Duodenal mucosa (tissue), 2 donors: ENCODE measurements at regions not wholly inside any gene's neighbourhood (a gene's known extent, or its start where the extent isn't known, plus 50 kb on each side); places are given as distances from the start of the nearest gene placed in this dataset.

Source experiments
- H3K27ac ChIP-seq: one replicate; pipeline ENCODE4 v1.7.0; 2013; ENCODE audit warnings: low read depth, low read length
- H3K27me3 ChIP-seq, 2 donors: one replicate each; pipeline ENCODE4 v1.7.0; 2013; ENCODE audit warnings: low read length in 2 of 2, control low read depth in 1 of 2; ENCODE audit not compliant: insufficient read depth in 2 of 2, control insufficient read depth in 1 of 2
- H3K36me3 ChIP-seq, 2 donors: one replicate each; pipeline ENCODE4 v1.7.0; 2013; ENCODE audit warnings: low read length in 2 of 2, control low read depth in 1 of 2; ENCODE audit not compliant: insufficient read depth in 2 of 2, control insufficient read depth in 1 of 2
- H3K4me1 ChIP-seq, 2 donors: one replicate each; pipeline ENCODE4 v1.7.0; 2013; ENCODE audit warnings: low read length in 2 of 2, control low read depth in 1 of 2; ENCODE audit not compliant: insufficient read depth in 2 of 2, control insufficient read depth in 1 of 2
- H3K4me3 ChIP-seq, 2 donors: one replicate each; pipeline ENCODE4 v1.7.0; 2013; ENCODE audit warnings: low read length in 2 of 2, low read depth in 1 of 2
- H3K9ac ChIP-seq, 2 donors: one replicate each; pipeline ENCODE4 v1.7.0; 2013; ENCODE audit warnings: low read length in 2 of 2, low read depth in 1 of 2
- H3K9me3 ChIP-seq, 2 donors: one replicate each; pipeline ENCODE4 v1.7.0; 2013; ENCODE audit warnings: low read length in 2 of 2, control low read depth in 1 of 2; ENCODE audit not compliant: control insufficient read depth in 1 of 2

GRCh38 chrX:39653691-39654090 is 444.1 kb downstream of the BCOR start:
- no peaks in the 10 kb centered on the region for H3K9me3 ChIP-seq
- no peak overlapping the region for H3K9ac ChIP-seq
- H3K27ac ChIP-seq: no peak overlapping the region
- no peaks in the 10 kb centered on the region for H3K4me1 ChIP-seq
- H3K4me3 ChIP-seq: no peak overlapping the region
- no peaks in the 10 kb centered on the region for H3K27me3 ChIP-seq
- no peaks in the 10 kb centered on the region for H3K36me3 ChIP-seq

GRCh38 chrX:39654183-39654925 is 443.4 kb downstream of the BCOR start:
- H3K4me3 ChIP-seq: no peak overlapping the region
- no peak overlapping the region for H3K9ac ChIP-seq
- no peaks in the 10 kb centered on the region for H3K4me1 ChIP-seq
- no peaks in the 10 kb centered on the region for H3K9me3 ChIP-seq
- no peak overlapping the region for H3K27ac ChIP-seq
- H3K27me3 ChIP-seq: no peaks in the 10 kb centered on the region
- no peaks in the 10 kb centered on the region for H3K36me3 ChIP-seq

GRCh38 chrX:39654952-39655351 is 442.8 kb downstream of the BCOR start:
- no peak overlapping the region for H3K9ac ChIP-seq
- no peak overlapping the region for H3K27ac ChIP-seq
- no peak overlapping the region for H3K4me3 ChIP-seq
- H3K27me3 ChIP-seq: no peaks in the 10 kb centered on the region
- no peaks in the 10 kb centered on the region for H3K4me1 ChIP-seq
- H3K9me3 ChIP-seq: no peaks in the 10 kb centered on the region
- H3K36me3 ChIP-seq: no peaks in the 10 kb centered on the region

- Histone ChIP-seq H3K4me3 (no peak overlapping the region), H3K36me3 (no peaks in the 10 kb centered on the region), H3K27ac (no peak overlapping the region), H3K9ac (no peak overlapping the region), H3K27me3 (no peaks in the 10 kb centered on the region), H3K4me1 (no peaks in the 10 kb centered on the region), H3K9me3 (no peaks in the 10 kb centered on the region)
These were observed 436.4 kb downstream of the BCOR start for GRCh38 chrX:39661116-39661907.

GRCh38 chrX:39665830-39666518 is 431.8 kb downstream of the BCOR start:
- Histone ChIP-seq H3K27ac (no peak overlapping the region), H3K36me3 (no peaks in the 10 kb centered on the region), H3K4me1 (no peaks in the 10 kb centered on the region), H3K4me3 (no peak overlapping the region), H3K9me3 (no peaks in the 10 kb centered on the region), H3K9ac (no peak overlapping the region), H3K27me3 (no peaks in the 10 kb centered on the region)

GRCh38 chrX:39667191-39667590 is 430.6 kb downstream of the BCOR start:
- H3K4me1 ChIP-seq: no peaks in the 10 kb centered on the region
- no peak overlapping the region for H3K27ac ChIP-seq
- no peaks in the 10 kb centered on the region for H3K27me3 ChIP-seq
- no peak overlapping the region for H3K4me3 ChIP-seq
- no peaks in the 10 kb centered on the region for H3K9me3 ChIP-seq
- H3K9ac ChIP-seq: no peak overlapping the region
- no peaks in the 10 kb centered on the region for H3K36me3 ChIP-seq

GRCh38 chrX:39667736-39668482 is 429.8 kb downstream of the BCOR start:
- H3K27ac ChIP-seq: no peak overlapping the region
- H3K4me1 ChIP-seq: no peaks in the 10 kb centered on the region
- no peaks in the 10 kb centered on the region for H3K9me3 ChIP-seq
- no peaks in the 10 kb centered on the region for H3K27me3 ChIP-seq
- no peak overlapping the region for H3K9ac ChIP-seq
- no peaks in the 10 kb centered on the region for H3K36me3 ChIP-seq
- no peak overlapping the region for H3K4me3 ChIP-seq

GRCh38 chrX:39669668-39670067 is 428.1 kb downstream of the BCOR start:
- no peak overlapping the region for H3K4me3 ChIP-seq
- no peak overlapping the region for H3K27ac ChIP-seq
- H3K4me1 ChIP-seq: no peaks in the 10 kb centered on the region
- no peaks in the 10 kb centered on the region for H3K27me3 ChIP-seq
- H3K36me3 ChIP-seq: no peaks in the 10 kb centered on the region
- no peaks in the 10 kb centered on the region for H3K9me3 ChIP-seq
- no peak overlapping the region for H3K9ac ChIP-seq

GRCh38 chrX:39670281-39670680 is 427.5 kb downstream of the BCOR start:
- Histone ChIP-seq H3K27ac (no peak overlapping the region), H3K36me3 (no peaks in the 10 kb centered on the region), H3K4me1 (no peaks in the 10 kb centered on the region), H3K9me3 (no peaks in the 10 kb centered on the region), H3K27me3 (no peaks in the 10 kb centered on the region), H3K9ac (no peak overlapping the region), H3K4me3 (no peak overlapping the region)
